Mammary epithelial cell (primary cell): ENCODE measurements at regions not wholly inside any gene's neighbourhood (a gene's known extent, or its start where the extent isn't known, plus 50 kb on each side); places are given as distances from the start of the nearest gene placed in this dataset.

ENCODE experiments used
- EZH2 ChIP-seq: IDR thresholded peaks from 2 replicates; pipeline ENCODE4 v1.6.1; 2012; ENCODE audit warnings: low read length, inconsistent platforms, borderline replicate concordance
- TF ChIP-seq, protein P1 (sequence below), 2 donors: IDR thresholded peaks in 1 of 2; conservative IDR thresholded peaks in 1 of 2; 2 replicates each; pipeline ENCODE4 v1.5.1; 2011 to 2012; ENCODE audit warnings: inconsistent platforms in 2 of 2, low read length in 2 of 2, mild to moderate bottlenecking in 2 of 2, control low read depth in 1 of 2, low read depth in 1 of 2; ENCODE audit not compliant: insufficient read depth in 1 of 2; ENCODE audit errors: extremely low read depth in 1 of 2

- TF ChIP-seq, protein P1, sequence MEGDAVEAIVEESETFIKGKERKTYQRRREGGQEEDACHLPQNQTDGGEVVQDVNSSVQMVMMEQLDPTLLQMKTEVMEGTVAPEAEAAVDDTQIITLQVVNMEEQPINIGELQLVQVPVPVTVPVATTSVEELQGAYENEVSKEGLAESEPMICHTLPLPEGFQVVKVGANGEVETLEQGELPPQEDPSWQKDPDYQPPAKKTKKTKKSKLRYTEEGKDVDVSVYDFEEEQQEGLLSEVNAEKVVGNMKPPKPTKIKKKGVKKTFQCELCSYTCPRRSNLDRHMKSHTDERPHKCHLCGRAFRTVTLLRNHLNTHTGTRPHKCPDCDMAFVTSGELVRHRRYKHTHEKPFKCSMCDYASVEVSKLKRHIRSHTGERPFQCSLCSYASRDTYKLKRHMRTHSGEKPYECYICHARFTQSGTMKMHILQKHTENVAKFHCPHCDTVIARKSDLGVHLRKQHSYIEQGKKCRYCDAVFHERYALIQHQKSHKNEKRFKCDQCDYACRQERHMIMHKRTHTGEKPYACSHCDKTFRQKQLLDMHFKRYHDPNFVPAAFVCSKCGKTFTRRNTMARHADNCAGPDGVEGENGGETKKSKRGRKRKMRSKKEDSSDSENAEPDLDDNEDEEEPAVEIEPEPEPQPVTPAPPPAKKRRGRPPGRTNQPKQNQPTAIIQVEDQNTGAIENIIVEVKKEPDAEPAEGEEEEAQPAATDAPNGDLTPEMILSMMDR (conservative IDR thresholded peaks at IDR 0.05 in 1 of 2, IDR thresholded peaks at IDR 0.05 in 1 of 2; ENCODE audit: extremely low read depth in 1 of 2, insufficient read depth in 1 of 2, low read depth in 1 of 2, low read length in 2 of 2): no peak
- TF ChIP-seq EZH2: no peak
Observed at GRCh38 chr2:160581448-160581847, 87.8 kb upstream of the RBMS1 start.
